Hepatocyte (in vitro differentiated cells): ENCODE measurements at regions not wholly inside any gene's neighbourhood (a gene's known extent, or its start where the extent isn't known, plus 50 kb on each side); places are given as distances from the start of the nearest gene placed in this dataset.

Source experiments
- EZH2 ChIP-seq: fragments of 200-600 bp; sonication (generic); IDR thresholded peaks from 2 replicates; pipeline ENCODE4 v1.6.1; 2016; ENCODE audit warnings: antibody characterized with exemption, mild to moderate bottlenecking, borderline replicate concordance
- EZH2phosphoT487 ChIP-seq: fragments of 200-600 bp; sonication (generic); IDR thresholded peaks from one replicate; pipeline ENCODE4 v1.6.1; 2018; ENCODE audit warnings: antibody characterized with exemption, mild to moderate bottlenecking, low read depth, moderate library complexity; ENCODE audit not compliant: unreplicated experiment, severe bottlenecking
- TF ChIP-seq, protein P1 (sequence below): fragments of 200-600 bp; sonication (generic); IDR thresholded peaks from 2 replicates; pipeline ENCODE4 v1.5.1; 2016; ENCODE audit warnings: antibody characterized with exemption, mild to moderate bottlenecking; ENCODE audit not compliant: poor library complexity

DNA sequence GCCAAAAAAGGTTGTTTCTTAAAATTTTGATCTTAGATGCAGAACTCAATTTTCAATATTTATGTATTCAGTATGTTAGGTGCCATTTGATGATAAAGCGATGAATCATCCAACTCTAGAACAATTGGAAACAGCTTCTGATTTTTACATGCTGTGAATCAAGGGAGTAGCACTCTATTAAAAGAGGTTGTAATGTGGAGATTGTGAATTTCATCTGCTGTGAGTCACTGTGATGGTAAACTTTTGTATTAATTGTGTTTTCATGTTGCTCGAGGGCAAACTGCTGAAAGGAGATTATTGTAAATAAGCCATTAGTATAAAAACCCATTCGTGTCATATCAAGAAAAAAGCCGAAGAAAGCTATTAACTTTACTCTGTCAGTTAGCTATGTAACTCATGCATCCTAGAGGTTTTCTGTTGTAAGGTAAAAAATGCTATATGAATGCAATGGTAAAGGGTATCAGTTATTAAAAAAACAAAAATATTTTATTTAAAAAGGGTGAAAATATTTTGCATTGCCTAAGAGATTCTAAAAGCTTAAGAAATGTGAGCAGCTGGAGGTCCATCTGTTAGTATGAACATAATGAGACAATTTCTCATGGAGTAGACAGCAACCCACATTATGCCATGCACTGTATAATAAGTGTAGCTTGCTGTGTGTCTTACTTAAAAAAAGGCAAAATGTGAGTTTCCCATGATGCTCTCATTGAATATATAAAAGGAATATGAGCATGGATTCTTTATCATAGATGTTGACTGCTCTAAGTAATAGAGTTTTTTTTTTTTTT, 511.0 kb upstream of the PCDH15 start:
- TF ChIP-seq, protein P1, sequence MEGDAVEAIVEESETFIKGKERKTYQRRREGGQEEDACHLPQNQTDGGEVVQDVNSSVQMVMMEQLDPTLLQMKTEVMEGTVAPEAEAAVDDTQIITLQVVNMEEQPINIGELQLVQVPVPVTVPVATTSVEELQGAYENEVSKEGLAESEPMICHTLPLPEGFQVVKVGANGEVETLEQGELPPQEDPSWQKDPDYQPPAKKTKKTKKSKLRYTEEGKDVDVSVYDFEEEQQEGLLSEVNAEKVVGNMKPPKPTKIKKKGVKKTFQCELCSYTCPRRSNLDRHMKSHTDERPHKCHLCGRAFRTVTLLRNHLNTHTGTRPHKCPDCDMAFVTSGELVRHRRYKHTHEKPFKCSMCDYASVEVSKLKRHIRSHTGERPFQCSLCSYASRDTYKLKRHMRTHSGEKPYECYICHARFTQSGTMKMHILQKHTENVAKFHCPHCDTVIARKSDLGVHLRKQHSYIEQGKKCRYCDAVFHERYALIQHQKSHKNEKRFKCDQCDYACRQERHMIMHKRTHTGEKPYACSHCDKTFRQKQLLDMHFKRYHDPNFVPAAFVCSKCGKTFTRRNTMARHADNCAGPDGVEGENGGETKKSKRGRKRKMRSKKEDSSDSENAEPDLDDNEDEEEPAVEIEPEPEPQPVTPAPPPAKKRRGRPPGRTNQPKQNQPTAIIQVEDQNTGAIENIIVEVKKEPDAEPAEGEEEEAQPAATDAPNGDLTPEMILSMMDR = no peak
- no peak for TF ChIP-seq EZH2
- no peak for TF ChIP-seq EZH2phosphoT487
